Activated CD4-positive, alpha-beta memory T cell treated with anti-CD3 and anti-CD28 coated beads, Interleukin-2, amount 10 ng/mL, durations not matched to agents 7 days and 5 days (primary cell): ENCODE measurements at regions not wholly inside any gene's neighbourhood (a gene's known extent, or its start where the extent isn't known, plus 50 kb on each side); places are given as distances from the start of the nearest gene placed in this dataset.
"Not testable (repeated sequence)": the region's sequence is repeated elsewhere in the genome, so short reads cannot be mapped to it uniquely, and the experiment has no call there.

Experiments used
- CTCF ChIA-PET: fragments of 350-600 bp; sonication (Branson Sonifier 250); formaldehyde crosslinking; loops from one replicate; lab custom pipeline; 2021; ENCODE audit warnings: antibody characterized with exemption, inconsistent platforms; lab: Charles Lee
- POLR2A ChIA-PET: fragments of 350-600 bp; sonication (Branson Sonifier 250); formaldehyde crosslinking; loops from one replicate; lab custom pipeline; 2021; ENCODE audit warnings: antibody characterized with exemption; lab: Charles Lee
- DNase-seq: peaks from one replicate; pipeline ENCODE4 v3.0.0-alpha.2; 2020
- H3K27ac Mint-ChIP-seq: one replicate; pipeline ENCODE4 v1.8.0; 2021; ENCODE audit warnings: mild to moderate bottlenecking, mixed read lengths
- H3K27me3 Mint-ChIP-seq: one replicate; pipeline ENCODE4 v1.8.0; 2021; ENCODE audit warnings: mixed read lengths
- H3K36me3 Mint-ChIP-seq: one replicate; pipeline ENCODE4 v1.8.0; 2021; ENCODE audit warnings: low read depth, mixed read lengths
- H3K4me1 Mint-ChIP-seq: one replicate; pipeline ENCODE4 v1.8.0; 2021; ENCODE audit warnings: mixed read lengths
- H3K4me3 Mint-ChIP-seq: one replicate; pipeline ENCODE4 v1.8.0; 2021; ENCODE audit warnings: mild to moderate bottlenecking, mixed read lengths
- H3K9me3 Mint-ChIP-seq: one replicate; pipeline ENCODE4 v1.8.0; 2021; ENCODE audit warnings: mixed read lengths

DNA sequence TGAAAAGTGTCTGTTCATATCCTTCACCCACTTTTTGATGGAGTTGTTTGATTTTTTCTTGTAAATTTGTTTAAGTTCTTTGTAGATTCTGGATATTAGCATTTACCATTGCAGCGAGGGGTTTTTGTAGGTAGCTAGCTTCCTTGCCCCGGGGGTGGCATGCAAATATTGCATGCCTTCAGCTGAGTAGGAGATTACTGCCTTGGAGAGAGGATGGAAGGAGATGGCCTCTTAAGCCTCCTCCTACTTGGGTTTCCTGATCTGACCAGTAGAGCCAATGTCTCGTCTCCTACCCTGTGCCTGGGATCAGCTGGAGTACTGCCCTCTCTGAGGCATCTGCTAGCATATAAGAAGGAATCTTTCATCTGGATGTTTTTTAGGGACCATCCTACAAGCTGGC is 134.4 kb upstream of the CCND2 start:
- POLR2A ChIA-PET: interaction anchor here (1.0 to 10.6 kb wide), 7 partner anchors 8 to 140 kb away, joined by 3 to 422 read pairs (median 9); partner anchors contain the start of gene CCND2
- no peaks in the 10 kb centered on the region for H3K9me3 Mint-ChIP-seq
- H3K27ac Mint-ChIP-seq: peak overlapping the region; percentile 30

DNA sequence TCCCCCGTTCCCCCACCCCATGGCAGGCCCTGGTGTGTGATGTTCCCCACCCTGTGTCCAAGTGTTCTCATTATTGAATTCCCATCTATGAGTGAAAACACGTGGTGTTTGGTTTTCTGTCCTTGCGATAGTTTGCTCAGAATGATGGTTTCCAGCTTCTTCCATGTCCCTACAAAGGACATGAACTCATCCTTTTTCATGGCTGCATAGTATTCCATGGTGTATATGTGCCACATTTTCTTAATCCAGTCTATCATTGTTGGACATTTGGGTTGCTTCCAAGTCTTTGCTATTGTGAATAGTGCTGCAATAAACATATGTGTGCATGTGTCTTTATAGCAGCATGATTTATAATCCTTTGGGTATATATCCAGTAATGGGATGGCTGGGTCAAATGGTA is 135.0 kb upstream of the CCND2 start:
- not testable (repeated sequence) for H3K4me3 Mint-ChIP-seq, H3K9me3 Mint-ChIP-seq, H3K27me3 Mint-ChIP-seq, H3K27ac Mint-ChIP-seq, DNase-seq
- ChIA-PET CTCF (interaction anchor here (1.9 kb wide), 1 partner anchor 31 kb away, joined by 5 read pairs; no protein-coding TSS in a partner anchor), POLR2A (interaction anchor here (1.7 to 10.6 kb wide), 4 partner anchors 17 to 140 kb away, joined by 8 to 422 read pairs (median 82); partner anchors contain the start of gene CCND2)
- peaks cover 66% of the 10 kb centered on the region for H3K4me1 Mint-ChIP-seq
- peaks cover 19% of the 10 kb centered on the region for H3K36me3 Mint-ChIP-seq

More for the DNA sequence above, 134.4 kb upstream of the CCND2 start:
- Mint-ChIP-seq H3K36me3 (peaks cover 17% of the 10 kb centered on the region), H3K4me1 (peaks cover 73% of the 10 kb centered on the region), H3K4me3 (no peak overlapping the region), H3K27me3 (no peaks in the 10 kb centered on the region)
- CTCF ChIA-PET: interaction anchor here (0.7 to 10.4 kb wide), 2 partner anchors 135 to 257 kb away, joined by 3 to 190 read pairs; partner anchors contain the start of gene CCND2
- DNase-seq: no peak

DNA sequence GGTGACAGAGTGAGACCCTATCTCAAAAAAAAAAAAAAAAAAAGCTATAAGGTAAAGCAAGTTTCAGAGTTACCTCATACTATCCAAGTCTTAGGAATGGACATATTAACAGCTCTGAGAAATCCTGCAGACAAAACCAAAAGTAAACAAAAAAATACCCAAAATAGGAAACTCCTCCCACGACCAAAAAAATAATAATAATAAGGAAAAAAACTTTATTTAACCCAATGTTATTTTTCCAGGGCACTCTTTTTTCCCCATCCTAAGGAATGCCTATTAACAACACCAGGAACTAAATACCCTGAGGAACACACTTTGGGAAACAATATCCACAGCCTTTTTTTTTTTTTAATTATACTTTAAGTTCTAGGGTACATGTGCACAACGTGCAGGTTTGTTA is 135.5 kb upstream of the CCND2 start:
- POLR2A ChIA-PET: interaction anchor here (0.8 to 1.7 kb wide), 3 partner anchors 14 to 139 kb away, joined by 3 to 8 read pairs (median 3); no protein-coding TSS in a partner anchor
- no peak overlapping the region for H3K4me3 Mint-ChIP-seq
- DNase-seq: no peak
- no peaks in the 10 kb centered on the region for H3K27me3 Mint-ChIP-seq
- H3K4me1 Mint-ChIP-seq: peaks cover 63% of the 10 kb centered on the region
- H3K27ac Mint-ChIP-seq: no peak overlapping the region
- no peaks in the 10 kb centered on the region for H3K9me3 Mint-ChIP-seq
- CTCF ChIA-PET: interaction anchor here (0.7 to 1.9 kb wide), 2 partner anchors 31 to 129 kb away, joined by 3 to 5 read pairs; no protein-coding TSS in a partner anchor
- H3K36me3 Mint-ChIP-seq: peaks cover 21% of the 10 kb centered on the region

DNA sequence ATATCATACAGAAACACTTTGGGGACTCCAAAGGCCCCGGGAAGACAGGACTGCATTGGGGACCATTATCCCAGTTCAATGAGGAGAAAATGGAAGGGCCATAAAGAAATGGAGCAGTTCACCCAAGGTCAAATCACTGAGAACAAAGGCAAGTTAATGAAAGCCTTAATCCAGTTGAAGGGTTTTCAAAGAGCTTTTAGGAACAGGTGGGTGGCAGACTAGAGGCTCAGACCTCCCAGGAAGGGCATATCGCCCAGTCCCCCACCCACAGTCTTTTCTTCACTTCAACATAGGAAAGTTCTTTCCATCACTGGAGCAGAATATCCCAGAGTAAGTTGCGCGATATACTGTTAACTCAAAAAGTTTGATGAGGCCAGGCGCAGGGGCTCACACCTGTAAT is 136.1 kb upstream of the CCND2 start:
- Mint-ChIP-seq H3K27ac (no peak overlapping the region), H3K4me3 (no peak overlapping the region), H3K36me3 (peaks cover 21% of the 10 kb centered on the region), H3K4me1 (peaks cover 57% of the 10 kb centered on the region), H3K27me3 (no peaks in the 10 kb centered on the region), H3K9me3 (no peaks in the 10 kb centered on the region)
- ChIA-PET CTCF (interaction anchor here (0.7 to 1.9 kb wide), 4 partner anchors 18 to 140 kb away, joined by 3 to 5 read pairs (median 3); no protein-coding TSS in a partner anchor), POLR2A (interaction anchor here (0.6 to 1.7 kb wide), 6 partner anchors 13 to 139 kb away, joined by 3 to 8 read pairs (median 3); no protein-coding TSS in a partner anchor)
- no peak for DNase-seq

DNA sequence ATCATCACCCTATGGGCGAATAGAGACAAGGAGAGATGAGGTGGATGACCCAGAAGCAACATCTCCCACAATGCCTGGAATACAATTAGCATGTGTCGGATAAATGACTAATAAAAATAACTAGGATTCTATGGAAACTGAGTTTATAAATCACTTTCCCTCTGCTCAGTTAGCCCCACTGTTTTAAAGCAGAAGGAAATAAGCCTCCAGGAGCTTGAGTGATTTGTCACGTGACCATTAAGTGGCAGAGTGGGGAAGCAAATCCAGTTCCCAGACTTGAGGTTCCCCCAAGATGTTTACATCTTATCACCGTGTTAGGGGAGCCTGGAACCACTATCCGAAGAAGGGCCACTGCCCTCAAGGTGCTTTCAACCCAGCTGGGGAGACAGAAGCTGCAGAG is 136.5 kb upstream of the CCND2 start:
- Mint-ChIP-seq H3K4me3 (no peak overlapping the region), H3K4me1 (peaks cover 53% of the 10 kb centered on the region), H3K27me3 (no peaks in the 10 kb centered on the region), H3K9me3 (no peaks in the 10 kb centered on the region), H3K27ac (peak overlapping the region; percentile 48), H3K36me3 (peaks cover 21% of the 10 kb centered on the region)
- DNase-seq: no peak
- ChIA-PET CTCF (interaction anchor here (1.1 to 1.9 kb wide), 3 partner anchors 19 to 140 kb away, joined by 3 to 5 read pairs (median 3); no protein-coding TSS in a partner anchor), POLR2A (interaction anchor here (0.6 to 1.7 kb wide), 5 partner anchors 13 to 140 kb away, joined by 3 to 8 read pairs (median 3); no protein-coding TSS in a partner anchor)

DNA sequence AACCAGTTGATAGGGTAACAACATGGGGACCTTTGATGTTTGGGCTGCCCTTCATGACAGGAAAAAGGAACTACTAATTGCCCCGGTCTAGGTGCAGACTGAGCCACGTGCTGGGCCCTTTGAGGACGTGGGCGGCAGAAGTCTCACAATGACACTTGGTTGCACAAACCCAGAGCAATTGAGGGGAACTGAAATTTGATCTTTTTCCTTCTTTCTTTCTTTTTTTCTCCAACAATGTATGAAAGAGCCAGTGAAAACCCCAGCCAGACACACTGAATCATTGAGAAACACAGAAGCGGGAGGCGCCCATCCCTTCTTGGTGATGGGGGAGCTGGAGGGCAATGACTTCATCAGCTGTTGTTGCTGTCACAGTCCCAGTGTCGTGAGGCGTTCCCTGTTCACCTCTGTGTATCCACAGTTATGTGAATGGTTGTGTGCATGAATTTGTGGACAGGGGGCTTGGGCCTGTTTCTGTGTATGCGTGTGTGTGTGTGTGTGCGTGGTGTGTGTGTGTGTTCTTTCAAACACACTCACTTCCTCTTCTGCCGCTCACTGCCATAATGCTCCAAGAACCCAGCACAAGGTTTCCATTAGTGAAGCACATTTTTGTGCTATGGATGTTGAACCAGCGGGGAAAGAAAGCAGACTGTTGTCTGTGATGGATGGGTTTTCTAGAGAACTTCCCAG is 137.5 kb upstream of the CCND2 start:
- POLR2A ChIA-PET: no interaction called here
- peaks cover 21% of the 10 kb centered on the region for H3K36me3 Mint-ChIP-seq
- H3K27me3 Mint-ChIP-seq: no peaks in the 10 kb centered on the region
- CTCF ChIA-PET: interaction anchor here (1.4 kb wide), 1 partner anchor 20 kb away, joined by 3 read pairs; no protein-coding TSS in a partner anchor
- no peaks in the 10 kb centered on the region for H3K9me3 Mint-ChIP-seq
- H3K4me1 Mint-ChIP-seq: peaks cover 43% of the 10 kb centered on the region
- DNase-seq: no peak
- peak overlapping the region; percentile 24 for H3K27ac Mint-ChIP-seq
- no peak overlapping the region for H3K4me3 Mint-ChIP-seq

DNA sequence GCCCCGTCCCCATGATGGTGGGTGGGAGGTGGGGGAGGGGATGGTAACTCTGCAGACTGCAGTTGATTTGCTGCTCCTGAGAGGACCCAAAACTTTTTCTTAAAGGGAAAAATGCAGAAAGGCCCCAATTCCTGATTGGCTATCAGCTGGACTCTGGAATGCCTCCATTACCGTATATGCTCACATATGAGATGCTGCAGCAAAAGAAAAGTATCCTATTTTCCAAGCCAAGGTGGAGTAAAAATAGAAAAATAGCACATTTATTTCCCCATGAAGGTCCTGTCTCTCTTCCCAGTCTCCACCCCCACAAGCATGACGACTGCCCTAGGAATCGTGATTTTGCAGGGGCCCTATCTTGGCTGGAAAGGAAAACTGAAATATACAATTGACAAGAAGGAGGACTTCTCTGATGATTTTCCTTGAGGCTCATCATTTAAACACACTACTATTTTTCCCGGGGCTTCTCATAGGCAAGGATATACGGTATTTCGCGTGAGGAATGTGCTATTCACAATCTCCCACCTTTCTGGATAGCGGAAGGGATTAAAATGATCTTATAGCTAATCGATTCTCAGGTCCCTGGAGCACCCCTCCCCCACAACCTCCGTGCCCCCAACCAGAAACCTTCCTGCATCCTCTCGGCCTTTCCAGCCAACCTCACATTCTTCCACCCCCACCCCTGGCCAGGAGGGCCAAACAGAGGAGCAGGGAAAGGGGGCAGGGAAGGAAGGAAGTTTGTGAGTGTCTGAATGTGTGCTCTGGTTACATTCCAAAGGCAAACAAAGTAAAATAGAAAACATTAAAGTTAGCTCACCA is 138.9 kb upstream of the CCND2 start:
- H3K9me3 Mint-ChIP-seq: no peaks in the 10 kb centered on the region
- H3K27me3 Mint-ChIP-seq: no peaks in the 10 kb centered on the region
- peaks cover 21% of the 10 kb centered on the region for H3K36me3 Mint-ChIP-seq
- POLR2A ChIA-PET: interaction anchor here (1.2 to 1.6 kb wide), 3 partner anchors 12 to 31 kb away, joined by 3 to 9 read pairs (median 3); no protein-coding TSS in a partner anchor
- no peak overlapping the region for H3K27ac Mint-ChIP-seq
- H3K4me3 Mint-ChIP-seq: no peak overlapping the region
- CTCF ChIA-PET: interaction anchor here (0.6 to 1.2 kb wide), 3 partner anchors 17 to 27 kb away, joined by 3 to 7 read pairs (median 3); no protein-coding TSS in a partner anchor
- DNase-seq: no peak
- peaks cover 30% of the 10 kb centered on the region for H3K4me1 Mint-ChIP-seq

DNA sequence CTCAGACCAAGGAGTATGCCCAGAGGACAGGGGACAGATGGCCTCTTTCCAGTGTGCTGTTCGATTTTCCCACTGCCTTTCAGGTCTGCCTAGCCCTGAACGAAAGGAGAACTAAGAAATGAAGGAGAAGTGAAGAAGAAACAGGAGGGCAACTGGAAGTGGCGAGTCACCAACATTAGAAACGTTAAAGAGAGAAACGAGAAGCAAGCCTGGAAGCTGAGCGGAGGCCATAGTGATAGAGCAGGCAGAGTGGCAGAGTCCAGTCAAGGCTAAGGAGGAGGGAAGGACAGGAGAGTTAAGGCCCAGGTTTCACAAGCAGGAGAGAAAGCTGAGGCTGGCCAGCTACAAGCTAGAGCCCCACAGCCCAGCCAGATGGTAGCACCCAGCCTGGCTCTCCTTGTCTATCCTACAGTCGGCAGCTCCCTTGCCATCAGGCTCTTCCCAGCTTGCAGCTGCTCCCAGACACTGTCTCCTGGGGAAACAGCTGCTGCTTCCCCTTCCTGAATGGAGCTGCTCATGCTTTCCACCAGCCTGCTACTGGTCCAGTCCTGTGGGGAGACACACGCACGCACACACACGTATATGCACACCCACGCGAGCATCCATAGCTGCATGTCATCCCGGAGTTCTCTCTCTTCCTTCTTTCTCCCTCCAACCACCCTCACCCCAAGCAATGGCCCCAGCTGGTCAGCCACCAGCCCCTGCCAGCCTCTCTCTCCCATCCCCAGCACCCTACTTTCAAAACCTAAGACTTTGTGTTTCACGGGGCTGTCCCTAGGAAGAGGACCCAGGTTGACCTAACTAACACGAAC is 139.7 kb upstream of the CCND2 start:
- Mint-ChIP-seq H3K27me3 (no peaks in the 10 kb centered on the region), H3K9me3 (no peaks in the 10 kb centered on the region), H3K4me1 (peaks cover 22% of the 10 kb centered on the region), H3K4me3 (no peak overlapping the region), H3K27ac (no peak overlapping the region), H3K36me3 (peaks cover 16% of the 10 kb centered on the region)
- CTCF ChIA-PET: interaction anchor here (0.8 to 1.2 kb wide), 2 partner anchors 18 to 26 kb away, joined by 3 read pairs; no protein-coding TSS in a partner anchor
- POLR2A ChIA-PET: interaction anchor here (0.6 to 1.6 kb wide), 4 partner anchors 9 to 32 kb away, joined by 3 to 9 read pairs (median 3); no protein-coding TSS in a partner anchor
- DNase-seq: no peak

DNA sequence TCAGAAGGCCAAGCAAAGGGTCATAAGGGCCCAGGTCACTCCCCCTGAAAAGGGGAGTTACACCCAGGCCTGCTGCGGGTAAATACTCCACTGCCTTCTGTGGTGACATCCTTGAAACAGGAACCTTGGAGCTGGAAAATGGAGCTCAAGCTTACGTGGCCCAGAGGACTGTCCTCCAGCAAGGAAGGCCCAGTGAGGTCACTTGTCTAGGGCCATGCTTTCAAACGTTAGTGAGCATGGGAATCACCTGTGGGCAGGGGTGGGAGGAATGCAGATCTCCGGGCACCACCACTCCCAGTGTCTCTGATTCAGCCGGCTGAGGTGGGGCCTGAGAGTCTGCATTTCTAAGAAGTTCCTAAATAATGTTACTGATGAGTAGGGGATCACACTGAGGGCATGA is 140.5 kb upstream of the CCND2 start:
- no peak overlapping the region for H3K27ac Mint-ChIP-seq
- peaks cover 11% of the 10 kb centered on the region for H3K36me3 Mint-ChIP-seq
- no peaks in the 10 kb centered on the region for H3K9me3 Mint-ChIP-seq
- no peak for DNase-seq
- POLR2A ChIA-PET: interaction anchor here (0.6 kb wide), 1 partner anchor 10 kb away, joined by 3 read pairs; no protein-coding TSS in a partner anchor
- CTCF ChIA-PET: no interaction called here
- H3K4me1 Mint-ChIP-seq: peaks cover 22% of the 10 kb centered on the region
- H3K27me3 Mint-ChIP-seq: peaks cover 4% of the 10 kb centered on the region
- no peak overlapping the region for H3K4me3 Mint-ChIP-seq

DNA sequence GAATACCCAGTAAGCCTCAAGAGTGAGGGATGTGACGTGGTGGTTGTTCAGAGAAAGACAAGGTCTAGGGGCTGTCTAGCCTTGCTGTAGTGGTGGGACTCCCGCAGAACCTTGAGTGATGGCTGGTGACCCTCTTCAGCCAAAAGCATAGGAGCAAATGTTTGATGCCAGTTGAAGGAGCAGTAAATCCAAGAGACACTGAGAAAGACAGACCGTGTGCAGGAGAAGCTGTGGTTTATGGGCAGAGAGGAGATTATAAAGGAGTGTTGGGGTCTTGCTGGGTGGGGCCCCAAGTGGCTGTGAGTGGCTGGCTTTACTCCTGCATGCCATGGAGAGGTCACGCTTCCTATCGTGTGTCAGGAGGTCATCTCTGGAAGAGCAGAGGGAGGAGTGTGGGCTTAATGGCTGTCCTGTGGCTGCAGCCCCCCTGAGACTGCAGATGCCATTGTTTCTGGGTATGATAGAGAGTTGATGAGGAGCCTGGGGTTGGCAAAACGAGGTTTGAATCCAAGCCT is 152.0 kb upstream of the CCND2 start:
- H3K27ac Mint-ChIP-seq: no peak overlapping the region
- no peaks in the 10 kb centered on the region for H3K9me3 Mint-ChIP-seq
- H3K27me3 Mint-ChIP-seq: peaks cover 11% of the 10 kb centered on the region
- POLR2A ChIA-PET: interaction anchor here (12.1 kb wide), 1 partner anchor 149 kb away, joined by 170 read pairs; the partner anchor contains the start of gene CCND2
- no peak overlapping the region for H3K4me3 Mint-ChIP-seq
- peaks cover 44% of the 10 kb centered on the region for H3K4me1 Mint-ChIP-seq
- H3K36me3 Mint-ChIP-seq: no peaks in the 10 kb centered on the region
- DNase-seq: no peak
- CTCF ChIA-PET: interaction anchor here (1.7 kb wide), 1 partner anchor 14 kb away, joined by 5 read pairs; no protein-coding TSS in a partner anchor

DNA sequence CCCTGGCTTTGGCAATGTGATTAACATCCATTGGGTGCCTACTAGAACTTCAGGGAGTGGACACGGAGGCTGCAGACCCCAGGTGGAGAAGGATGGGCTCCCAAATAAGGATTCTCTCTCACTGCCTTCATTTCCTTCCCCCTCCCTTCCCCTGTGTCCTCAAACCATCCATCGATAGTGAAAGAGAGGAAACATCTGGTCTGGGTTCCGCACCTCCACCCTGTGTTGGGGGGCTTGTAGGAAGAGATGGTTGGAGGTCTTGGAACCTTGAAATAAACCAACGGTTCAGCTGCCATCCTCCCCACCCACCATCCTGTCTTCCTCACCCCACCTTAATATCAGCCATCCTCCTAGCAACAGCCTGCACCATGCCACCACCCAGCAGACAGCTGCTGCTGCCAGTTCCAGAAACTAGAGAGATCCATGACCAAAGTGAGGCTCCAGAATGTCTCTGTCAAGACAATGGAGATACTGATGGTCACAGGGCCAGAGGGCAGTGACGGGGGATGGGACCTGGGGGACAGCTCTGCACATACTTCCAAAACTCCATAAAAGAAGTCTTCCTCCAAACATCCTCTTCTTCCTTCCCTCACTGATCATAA is 153.1 kb upstream of the CCND2 start:
- DNase-seq: no peak
- Mint-ChIP-seq H3K4me3 (no peak overlapping the region), H3K27me3 (peaks cover 8% of the 10 kb centered on the region), H3K36me3 (no peaks in the 10 kb centered on the region), H3K27ac (no peak overlapping the region), H3K4me1 (peaks cover 55% of the 10 kb centered on the region), H3K9me3 (no peaks in the 10 kb centered on the region)
- CTCF ChIA-PET: interaction anchor here (0.8 to 1.7 kb wide), 2 partner anchors 13 to 156 kb away, joined by 3 to 5 read pairs; no protein-coding TSS in a partner anchor
- POLR2A ChIA-PET: interaction anchor here (0.6 to 12.1 kb wide), 4 partner anchors 21 to 150 kb away, joined by 3 to 170 read pairs (median 53); partner anchors contain the start of gene CCND2
